BE2C (cell line): ENCODE measurements at regions not wholly inside any gene's neighbourhood (a gene's known extent, or its start where the extent isn't known, plus 50 kb on each side); places are given as distances from the start of the nearest gene placed in this dataset.

Experiments
- DNase-seq: peaks from one replicate; pipeline ENCODE4 v3.0.0-alpha.2; 2020
- H3K27me3 ChIP-seq: fragments of 250-450 bp; sonication (Bioruptor Pico); 2 replicates; pipeline ENCODE4 v1.5.1; 2020; ENCODE audit warnings: mild to moderate bottlenecking
- H3K36me3 ChIP-seq: fragments of 250-450 bp; sonication (Bioruptor Pico); 2 replicates; pipeline ENCODE4 v1.5.1; 2020; ENCODE audit warnings: mild to moderate bottlenecking
- H3K4me1 ChIP-seq: fragments of 250-450 bp; sonication (Bioruptor Pico); 2 replicates; pipeline ENCODE4 v1.5.1; 2020
- H3K4me3 ChIP-seq: 2 replicates; pipeline ENCODE4 v1.5.1; 2011; ENCODE audit warnings: low read depth, low read length
- H3K9me3 ChIP-seq: fragments of 250-450 bp; sonication (Bioruptor Pico); 2 replicates; pipeline ENCODE4 v1.5.1; 2020
- TF ChIP-seq, protein P1 (sequence below): IDR thresholded peaks from 2 replicates; pipeline ENCODE4 v1.5.1; 2012; ENCODE audit warnings: mild to moderate bottlenecking, low read depth, low read length

DNA sequence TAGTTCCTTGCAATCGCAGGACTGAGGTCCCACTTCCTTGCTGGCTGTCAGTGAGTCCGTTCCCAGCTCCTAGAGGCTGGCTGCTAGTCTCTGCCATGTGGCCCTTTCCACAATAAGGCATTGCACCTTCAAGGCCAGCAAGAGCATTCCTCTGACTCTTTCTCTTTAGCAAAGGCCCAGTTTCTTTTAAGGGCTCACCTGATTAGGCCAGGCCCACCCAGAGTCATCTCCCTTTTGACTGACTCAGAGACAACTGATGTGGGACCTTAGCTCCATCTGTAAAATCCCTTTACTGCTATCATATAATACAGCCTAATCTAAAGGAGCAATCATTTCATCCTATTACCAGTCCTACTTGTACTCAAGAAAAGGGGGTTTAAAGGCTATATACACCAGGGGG lies 278.2 kb downstream of the SLC4A3 start:
- TF ChIP-seq, protein P1, sequence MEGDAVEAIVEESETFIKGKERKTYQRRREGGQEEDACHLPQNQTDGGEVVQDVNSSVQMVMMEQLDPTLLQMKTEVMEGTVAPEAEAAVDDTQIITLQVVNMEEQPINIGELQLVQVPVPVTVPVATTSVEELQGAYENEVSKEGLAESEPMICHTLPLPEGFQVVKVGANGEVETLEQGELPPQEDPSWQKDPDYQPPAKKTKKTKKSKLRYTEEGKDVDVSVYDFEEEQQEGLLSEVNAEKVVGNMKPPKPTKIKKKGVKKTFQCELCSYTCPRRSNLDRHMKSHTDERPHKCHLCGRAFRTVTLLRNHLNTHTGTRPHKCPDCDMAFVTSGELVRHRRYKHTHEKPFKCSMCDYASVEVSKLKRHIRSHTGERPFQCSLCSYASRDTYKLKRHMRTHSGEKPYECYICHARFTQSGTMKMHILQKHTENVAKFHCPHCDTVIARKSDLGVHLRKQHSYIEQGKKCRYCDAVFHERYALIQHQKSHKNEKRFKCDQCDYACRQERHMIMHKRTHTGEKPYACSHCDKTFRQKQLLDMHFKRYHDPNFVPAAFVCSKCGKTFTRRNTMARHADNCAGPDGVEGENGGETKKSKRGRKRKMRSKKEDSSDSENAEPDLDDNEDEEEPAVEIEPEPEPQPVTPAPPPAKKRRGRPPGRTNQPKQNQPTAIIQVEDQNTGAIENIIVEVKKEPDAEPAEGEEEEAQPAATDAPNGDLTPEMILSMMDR = no peak
- DNase-seq = no peak
- no peaks in the 10 kb centered on the region for H3K4me1 ChIP-seq
- H3K36me3 ChIP-seq = no peaks in the 10 kb centered on the region
- H3K4me3 ChIP-seq = no peak overlapping the region
- no peaks in the 10 kb centered on the region for H3K9me3 ChIP-seq
- no peaks in the 10 kb centered on the region for H3K27me3 ChIP-seq

DNA sequence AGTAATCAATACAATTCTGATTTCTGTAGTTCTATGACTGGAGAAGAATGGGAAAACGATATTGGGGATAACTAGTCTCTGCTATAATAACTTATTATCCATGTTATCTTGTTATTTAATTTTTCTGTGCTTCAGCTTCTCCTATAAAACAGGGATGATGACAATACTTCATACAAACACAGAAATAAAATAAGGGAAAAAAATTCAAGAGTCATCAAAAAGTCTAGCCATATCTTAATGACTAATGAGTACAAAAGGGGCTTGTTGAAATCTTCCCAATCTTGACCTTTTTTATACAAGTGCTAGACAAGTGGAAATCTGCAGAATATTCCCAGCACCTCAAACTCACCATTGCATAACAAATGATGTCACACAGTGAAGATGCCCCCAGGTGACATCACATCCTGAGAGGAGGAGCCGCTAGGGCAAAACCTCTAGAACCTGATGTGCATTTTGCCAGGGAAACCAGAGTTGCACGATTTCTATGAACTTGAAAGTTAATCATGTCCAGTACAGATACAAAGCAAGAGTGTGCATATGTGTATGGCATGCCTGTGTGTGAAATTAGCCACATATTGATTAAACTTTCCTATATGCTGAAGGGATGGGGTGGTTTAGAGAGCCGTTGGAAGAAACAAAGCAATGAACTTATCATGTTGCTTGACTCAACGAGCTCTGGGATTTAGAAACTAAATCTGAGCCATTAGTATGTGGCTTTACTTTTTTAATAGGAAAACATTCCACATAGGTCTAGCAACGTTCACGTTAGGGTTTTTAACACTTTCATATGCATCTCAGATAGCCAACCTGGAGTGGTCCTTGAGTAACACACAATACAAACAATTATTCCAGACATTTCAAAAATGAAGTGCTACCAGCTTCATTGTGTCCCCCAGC lies 278.9 kb downstream of the SLC4A3 start:
- H3K27me3 ChIP-seq = no peaks in the 10 kb centered on the region
- H3K9me3 ChIP-seq = no peaks in the 10 kb centered on the region
- no peak for DNase-seq
- H3K4me1 ChIP-seq = no peaks in the 10 kb centered on the region
- H3K4me3 ChIP-seq = no peak overlapping the region
- TF ChIP-seq, protein P1 = no peak
- no peaks in the 10 kb centered on the region for H3K36me3 ChIP-seq

DNA sequence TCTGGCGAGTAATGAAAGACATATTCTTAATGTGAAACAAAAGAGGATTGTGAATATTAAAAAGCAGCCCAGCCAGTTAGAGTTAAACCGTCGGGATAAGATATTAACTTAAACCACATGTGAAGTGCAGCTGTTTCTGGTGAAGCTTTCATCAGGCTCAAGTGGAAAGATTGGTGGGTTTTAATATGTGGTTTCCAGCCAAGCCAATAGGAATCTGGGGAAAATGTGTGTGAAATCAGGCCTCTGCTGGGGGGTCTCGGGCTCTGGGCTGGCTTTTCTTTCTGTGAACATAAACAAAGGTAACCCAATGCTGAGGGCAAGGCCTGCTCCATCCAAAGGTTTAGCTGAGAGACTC lies 279.6 kb downstream of the SLC4A3 start:
- TF ChIP-seq, protein P1 = no peak
- H3K9me3 ChIP-seq = no peaks in the 10 kb centered on the region
- DNase-seq = no peak

DNA sequence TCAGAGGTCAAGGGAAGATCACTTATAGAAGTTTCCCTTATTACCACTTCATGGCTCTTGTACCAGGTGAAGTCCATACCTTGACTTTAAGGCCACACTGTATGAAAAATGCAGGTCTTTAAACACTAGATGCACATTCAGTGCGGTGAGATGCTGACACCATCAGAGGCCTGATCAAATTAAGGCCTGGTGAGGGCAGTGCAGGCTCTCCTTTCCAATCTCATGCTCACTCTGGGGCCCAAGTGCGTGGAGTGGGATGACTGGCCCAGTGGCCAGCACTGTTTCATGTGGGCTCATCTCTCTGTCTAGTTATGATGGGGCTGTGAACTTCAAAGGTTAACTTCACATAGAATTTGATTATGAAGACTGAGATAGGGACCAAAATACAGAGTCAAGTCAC lies 281.1 kb downstream of the SLC4A3 start:
- DNase-seq = no peak
- H3K4me3 ChIP-seq = no peak overlapping the region
- no peaks in the 10 kb centered on the region for H3K4me1 ChIP-seq
- no peaks in the 10 kb centered on the region for H3K9me3 ChIP-seq
- TF ChIP-seq, protein P1 = no peak
- H3K27me3 ChIP-seq = no peaks in the 10 kb centered on the region
- H3K36me3 ChIP-seq = no peaks in the 10 kb centered on the region

More for the DNA sequence above, 279.6 kb downstream of the SLC4A3 start:
- Histone ChIP-seq H3K36me3 (no peaks in the 10 kb centered on the region), H3K4me1 (no peaks in the 10 kb centered on the region), H3K27me3 (no peaks in the 10 kb centered on the region), H3K4me3 (no peak overlapping the region)

DNA sequence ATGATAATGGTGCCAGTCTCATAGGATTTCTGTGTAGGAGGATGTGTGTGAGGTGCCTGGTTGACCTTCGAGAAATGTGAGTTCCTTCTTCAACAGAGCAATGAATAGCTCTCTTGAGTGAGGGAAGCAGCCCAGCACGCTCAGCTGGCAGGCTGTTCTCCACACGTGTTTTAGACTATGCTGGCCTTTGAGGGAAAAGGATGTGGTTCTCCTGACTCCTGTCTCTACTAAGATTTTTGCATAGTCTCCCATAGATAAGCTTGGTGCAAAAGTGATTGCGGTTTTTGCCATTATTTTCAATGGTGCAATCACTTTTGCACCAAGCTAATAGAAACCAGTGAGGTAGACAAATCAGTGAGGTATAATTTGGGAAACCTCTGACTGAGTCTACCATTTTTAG lies 284.1 kb downstream of the SLC4A3 start:
- no peaks in the 10 kb centered on the region for H3K36me3 ChIP-seq
- H3K4me1 ChIP-seq = no peaks in the 10 kb centered on the region
- TF ChIP-seq, protein P1 = no peak

GRCh38 chr2:219912491-219912921 lies 285.1 kb downstream of the SLC4A3 start:
- no peaks in the 10 kb centered on the region for H3K27me3 ChIP-seq
- H3K4me3 ChIP-seq = no peak overlapping the region
- TF ChIP-seq, protein P1 = no peak
- H3K9me3 ChIP-seq = no peaks in the 10 kb centered on the region
- H3K4me1 ChIP-seq = no peaks in the 10 kb centered on the region
- no peaks in the 10 kb centered on the region for H3K36me3 ChIP-seq
- no peak for DNase-seq

More for the DNA sequence above, 284.1 kb downstream of the SLC4A3 start:
- Histone ChIP-seq H3K27me3 (no peaks in the 10 kb centered on the region), H3K9me3 (no peaks in the 10 kb centered on the region), H3K4me3 (no peak overlapping the region)
- DNase-seq = no peak
